Mucosa of stomach (tissue), 1 donor: ENCODE measurements at regions not wholly inside any gene's neighbourhood (a gene's known extent, or its start where the extent isn't known, plus 50 kb on each side); places are given as distances from the start of the nearest gene placed in this dataset.

Experiments used
- H3K27me3 ChIP-seq: one replicate; pipeline ENCODE4 v1.7.0; 2013; ENCODE audit warnings: mild to moderate bottlenecking, low read length; ENCODE audit not compliant: control insufficient read depth, insufficient read depth
- H3K36me3 ChIP-seq: one replicate; pipeline ENCODE4 v1.7.0; 2013; ENCODE audit warnings: low read length; ENCODE audit not compliant: control insufficient read depth, insufficient read depth
- H3K4me1 ChIP-seq: one replicate; pipeline ENCODE4 v1.7.0; 2013; ENCODE audit warnings: mild to moderate bottlenecking, low read length; ENCODE audit not compliant: control insufficient read depth, insufficient read depth
- H3K4me3 ChIP-seq: one replicate; pipeline ENCODE4 v1.7.0; 2013; ENCODE audit warnings: low read length
- H3K9ac ChIP-seq: one replicate; pipeline ENCODE4 v1.7.0; 2013; ENCODE audit warnings: mild to moderate bottlenecking, low read length, moderate library complexity
- H3K9me3 ChIP-seq: one replicate; pipeline ENCODE4 v1.7.0; 2013; ENCODE audit warnings: mild to moderate bottlenecking, low read length, moderate library complexity; ENCODE audit not compliant: control insufficient read depth
- donor health status: Pancreatic carcinoma.

DNA sequence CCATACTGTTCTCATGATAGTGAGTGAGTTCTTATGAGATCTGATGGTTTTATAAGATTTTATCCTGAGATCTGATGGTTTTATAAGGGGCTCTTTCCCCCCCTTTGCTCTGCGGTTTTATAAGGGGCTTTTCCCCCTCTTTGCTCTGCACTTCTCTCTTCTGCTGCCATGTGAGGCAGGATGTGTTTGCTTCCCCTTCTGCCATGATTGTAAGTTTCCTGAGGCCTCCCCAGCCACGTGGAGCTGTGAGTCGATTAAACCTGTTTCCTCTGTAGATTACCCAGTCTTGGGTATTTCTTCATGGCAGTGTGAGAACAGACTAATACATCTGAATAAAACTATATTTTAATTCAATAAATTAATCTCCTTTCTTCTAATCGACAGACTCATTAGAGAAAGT, 64.9 kb upstream of the ZSWIM6 start:
- Histone ChIP-seq H3K9ac (no peak overlapping the region), H3K27me3 (no peaks in the 10 kb centered on the region), H3K4me3 (no peak overlapping the region), H3K4me1 (peaks cover 38% of the 10 kb centered on the region), H3K36me3 (no peaks in the 10 kb centered on the region), H3K9me3 (no peaks in the 10 kb centered on the region)

DNA sequence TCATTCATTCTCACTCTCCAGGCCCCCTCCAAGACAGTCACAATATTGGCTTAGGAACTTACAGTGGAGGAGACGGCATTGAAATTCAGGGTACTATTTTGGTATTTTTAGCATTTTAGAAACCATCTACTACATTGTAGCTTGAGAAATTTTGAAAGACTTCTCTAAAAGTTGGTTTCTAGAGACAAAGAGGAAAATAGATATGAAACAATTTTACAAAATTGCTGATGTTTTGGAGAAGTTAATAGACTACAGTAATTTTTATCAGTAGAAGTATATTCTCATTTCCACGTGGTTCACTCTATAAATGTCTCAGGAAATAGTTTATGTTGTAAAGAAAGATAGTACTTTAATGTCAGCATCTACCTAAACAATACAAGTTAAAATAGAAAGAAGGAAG, 63.2 kb upstream of the ZSWIM6 start:
- H3K9me3 ChIP-seq, result no peaks in the 10 kb centered on the region
- H3K9ac ChIP-seq, result no peak overlapping the region

GRCh38 chr5:61270510-61271165, 61.4 kb upstream of the ZSWIM6 start:
- Histone ChIP-seq H3K4me1 (peaks cover 17% of the 10 kb centered on the region), H3K9me3 (no peaks in the 10 kb centered on the region), H3K36me3 (no peaks in the 10 kb centered on the region), H3K9ac (no peak overlapping the region), H3K27me3 (no peaks in the 10 kb centered on the region), H3K4me3 (no peak overlapping the region)

More for the DNA sequence above, 63.2 kb upstream of the ZSWIM6 start:
- Histone ChIP-seq H3K36me3 (no peaks in the 10 kb centered on the region), H3K4me3 (no peak overlapping the region), H3K4me1 (peaks cover 32% of the 10 kb centered on the region), H3K27me3 (no peaks in the 10 kb centered on the region)

DNA sequence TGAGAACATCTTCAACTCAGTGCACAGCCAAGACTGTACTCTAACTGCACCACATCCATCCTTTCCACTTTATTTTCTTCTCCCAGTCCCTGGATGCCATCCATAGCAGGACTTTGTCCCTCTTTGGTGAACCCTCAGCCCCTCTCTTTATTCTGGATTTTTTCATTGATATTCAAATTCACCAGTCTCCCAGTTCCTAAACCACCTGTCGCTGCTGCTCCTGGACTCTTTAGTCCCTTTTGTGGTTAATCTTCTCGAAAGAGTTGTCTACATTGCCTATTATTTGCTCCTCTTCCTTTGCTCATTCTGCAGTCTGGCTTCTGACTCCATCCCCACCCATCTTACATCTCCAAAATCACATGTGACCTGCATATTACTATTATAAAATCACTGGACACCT, 59.4 kb upstream of the ZSWIM6 start:
- Histone ChIP-seq H3K9me3 (no peaks in the 10 kb centered on the region), H3K9ac (no peak overlapping the region), H3K4me3 (no peak overlapping the region), H3K27me3 (no peaks in the 10 kb centered on the region), H3K36me3 (no peaks in the 10 kb centered on the region), H3K4me1 (peaks cover 18% of the 10 kb centered on the region)

GRCh38 chr5:61273279-61273975, 58.6 kb upstream of the ZSWIM6 start:
- Histone ChIP-seq H3K36me3 (no peaks in the 10 kb centered on the region), H3K9ac (no peak overlapping the region), H3K27me3 (no peaks in the 10 kb centered on the region), H3K4me1 (peaks cover 18% of the 10 kb centered on the region), H3K9me3 (no peaks in the 10 kb centered on the region), H3K4me3 (no peak overlapping the region)

DNA sequence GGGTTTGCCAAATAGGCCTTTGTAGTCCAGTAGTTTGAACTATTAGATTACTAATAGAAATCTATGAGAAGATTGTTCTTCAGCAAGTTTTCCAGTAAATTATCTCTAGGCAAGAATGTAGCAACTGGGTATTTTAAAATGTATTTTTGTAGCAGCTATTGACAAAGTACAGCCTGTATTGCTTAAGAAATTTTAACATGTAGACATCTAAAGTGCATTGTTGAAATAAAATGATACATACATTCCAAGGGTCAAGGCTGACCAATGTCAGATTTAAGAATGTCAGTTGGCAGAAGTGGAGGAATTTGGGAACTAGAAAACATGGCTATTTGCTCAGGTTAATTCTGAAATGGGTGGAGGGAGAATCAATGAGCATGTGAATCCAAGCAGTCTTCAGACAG, 57.5 kb upstream of the ZSWIM6 start:
- H3K4me3 ChIP-seq, result no peak overlapping the region
- no peak overlapping the region for H3K9ac ChIP-seq
- peaks cover 16% of the 10 kb centered on the region for H3K4me1 ChIP-seq
- no peaks in the 10 kb centered on the region for H3K9me3 ChIP-seq
- no peaks in the 10 kb centered on the region for H3K27me3 ChIP-seq
- no peaks in the 10 kb centered on the region for H3K36me3 ChIP-seq

DNA sequence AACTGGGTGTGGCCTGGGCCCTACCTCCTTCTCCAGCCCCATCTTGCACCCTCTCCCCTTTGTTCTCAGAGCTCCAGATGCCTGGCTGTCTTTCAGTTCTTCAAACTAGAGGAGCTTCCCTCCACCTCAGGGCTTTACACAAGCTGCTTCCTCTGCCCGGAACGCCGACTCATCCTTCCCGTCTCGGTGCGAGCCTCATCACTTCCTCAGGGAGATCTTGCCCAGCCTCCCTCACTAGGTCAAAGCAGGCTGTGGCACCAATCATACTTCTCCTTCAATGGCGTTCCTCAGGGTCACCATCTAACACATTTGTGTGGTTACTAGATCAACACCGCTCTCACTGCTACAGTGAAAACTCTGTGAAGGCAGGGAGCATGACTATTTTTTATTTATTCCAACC, 56.2 kb upstream of the ZSWIM6 start:
- H3K36me3 ChIP-seq, result no peaks in the 10 kb centered on the region
- no peak overlapping the region for H3K4me3 ChIP-seq
- H3K4me1 ChIP-seq, result peaks cover 12% of the 10 kb centered on the region
- no peaks in the 10 kb centered on the region for H3K9me3 ChIP-seq
- no peak overlapping the region for H3K9ac ChIP-seq
- no peaks in the 10 kb centered on the region for H3K27me3 ChIP-seq

- peak overlapping the region; percentile 17 for H3K9ac ChIP-seq
- H3K9me3 ChIP-seq, result no peaks in the 10 kb centered on the region
- peaks cover 12% of the 10 kb centered on the region for H3K4me1 ChIP-seq
- no peaks in the 10 kb centered on the region for H3K27me3 ChIP-seq
- H3K4me3 ChIP-seq, result no peak overlapping the region
- no peaks in the 10 kb centered on the region for H3K36me3 ChIP-seq
Observed at GRCh38 chr5:61277190-61277589, 54.9 kb upstream of the ZSWIM6 start.

DNA sequence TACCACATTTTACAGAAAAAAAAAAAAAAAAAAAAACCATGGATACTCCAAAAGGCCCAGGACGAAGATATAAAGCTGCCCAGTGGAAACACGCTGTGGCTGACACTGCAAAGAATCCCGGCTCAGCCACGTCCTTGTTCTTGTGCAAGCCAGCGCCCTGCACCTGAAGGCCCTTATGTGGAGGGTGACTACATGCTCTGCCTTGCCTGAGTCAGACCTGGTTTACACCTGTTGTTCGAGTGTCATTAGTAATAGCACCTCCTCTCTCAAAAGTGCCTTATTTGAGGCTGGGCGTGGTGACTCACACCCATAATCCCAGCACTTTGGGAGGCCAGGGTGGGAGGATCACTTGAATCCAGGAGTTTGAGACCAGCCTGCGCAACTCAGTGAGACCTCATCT, 54.3 kb upstream of the ZSWIM6 start:
- no peaks in the 10 kb centered on the region for H3K36me3 ChIP-seq
- no peaks in the 10 kb centered on the region for H3K9me3 ChIP-seq

GRCh38 chr5:61279725-61280124, 52.3 kb upstream of the ZSWIM6 start:
- Histone ChIP-seq H3K9ac (no peak overlapping the region), H3K4me1 (peaks cover 12% of the 10 kb centered on the region)

More for the DNA sequence above, 54.3 kb upstream of the ZSWIM6 start:
- no peak overlapping the region for H3K4me3 ChIP-seq
- H3K9ac ChIP-seq, result no peak overlapping the region
- H3K4me1 ChIP-seq, result peaks cover 12% of the 10 kb centered on the region
- H3K27me3 ChIP-seq, result no peaks in the 10 kb centered on the region

DNA sequence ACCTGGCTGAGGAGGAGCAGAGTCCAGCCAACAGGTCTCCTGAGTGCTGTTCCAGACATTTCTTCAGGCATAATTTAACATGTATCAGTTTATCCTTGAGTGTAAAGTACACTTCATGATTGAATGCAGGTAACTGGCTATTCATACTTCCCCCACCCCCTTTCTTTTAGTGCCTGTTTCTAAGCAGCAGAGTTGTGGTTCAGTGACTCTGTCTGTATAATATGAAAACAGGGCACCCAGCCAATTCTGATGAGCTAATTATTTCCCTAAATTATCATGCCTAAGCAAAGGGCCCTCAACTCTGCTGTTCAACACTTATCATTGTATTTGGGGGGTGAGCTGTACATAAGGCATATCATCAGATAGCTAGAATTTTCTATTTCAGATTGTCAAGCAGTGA, 51.9 kb upstream of the ZSWIM6 start:
- Histone ChIP-seq H3K4me1 (peaks cover 12% of the 10 kb centered on the region), H3K9ac (no peak overlapping the region), H3K4me3 (no peak overlapping the region), H3K27me3 (no peaks in the 10 kb centered on the region), H3K36me3 (no peaks in the 10 kb centered on the region), H3K9me3 (no peaks in the 10 kb centered on the region)

More at GRCh38 chr5:61279725-61280124, 52.3 kb upstream of the ZSWIM6 start:
- H3K4me3 ChIP-seq, result no peak overlapping the region
- no peaks in the 10 kb centered on the region for H3K9me3 ChIP-seq
- H3K27me3 ChIP-seq, result no peaks in the 10 kb centered on the region
- H3K36me3 ChIP-seq, result no peaks in the 10 kb centered on the region

DNA sequence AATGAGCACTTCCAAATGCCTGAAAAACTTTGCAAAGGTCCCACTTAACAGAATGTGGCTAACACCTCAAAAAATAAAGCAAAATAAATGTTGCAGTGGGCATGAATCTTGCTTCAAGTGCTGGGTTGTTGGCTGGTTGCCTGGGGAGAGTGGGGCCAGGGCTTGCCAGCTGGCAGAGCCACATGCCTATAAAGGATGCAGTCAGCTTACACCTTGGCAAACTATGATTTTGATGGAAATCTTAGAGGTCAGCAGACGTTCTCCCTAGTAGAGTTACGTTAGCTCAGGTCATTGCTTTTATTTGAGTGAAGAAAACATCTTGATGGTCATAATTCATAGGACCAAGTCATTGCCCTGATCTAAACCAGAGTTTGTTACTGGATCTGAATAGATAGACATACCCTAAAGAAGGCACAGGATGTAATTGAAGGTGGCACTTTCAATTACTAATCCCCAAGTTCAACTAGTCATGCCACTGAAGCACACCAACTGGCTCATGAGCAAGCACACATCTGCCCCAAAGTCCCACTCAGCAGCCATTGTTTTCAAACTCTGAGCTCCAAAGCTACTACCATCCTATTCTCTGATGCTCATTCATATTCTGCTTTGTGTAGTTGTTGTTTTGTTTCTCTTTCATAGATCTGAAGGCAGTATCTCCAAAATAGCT, 51.2 kb upstream of the ZSWIM6 start:
- H3K4me3 ChIP-seq, result no peak overlapping the region
- H3K9ac ChIP-seq, result no peak overlapping the region
- peaks cover 12% of the 10 kb centered on the region for H3K4me1 ChIP-seq

More for the DNA sequence above, 51.2 kb upstream of the ZSWIM6 start:
- Histone ChIP-seq H3K36me3 (no peaks in the 10 kb centered on the region), H3K9me3 (no peaks in the 10 kb centered on the region), H3K27me3 (no peaks in the 10 kb centered on the region)
